GM12873 (cell line): ENCODE measurements at regions not wholly inside any gene's neighbourhood (a gene's known extent, or its start where the extent isn't known, plus 50 kb on each side); places are given as distances from the start of the nearest gene placed in this dataset.
A peak's percentile ranks its signal among the peaks of the same experiment; 100 is the strongest.

Experiments
- TF ChIP-seq, protein P1 (sequence below): IDR thresholded peaks from 2 replicates; pipeline ENCODE4 v1.5.1; 2012; ENCODE audit warnings: low read depth, mild to moderate bottlenecking, moderate library complexity, low read length, control low read depth; ENCODE audit not compliant: insufficient read depth; ENCODE audit errors: missing control alignments

DNA sequence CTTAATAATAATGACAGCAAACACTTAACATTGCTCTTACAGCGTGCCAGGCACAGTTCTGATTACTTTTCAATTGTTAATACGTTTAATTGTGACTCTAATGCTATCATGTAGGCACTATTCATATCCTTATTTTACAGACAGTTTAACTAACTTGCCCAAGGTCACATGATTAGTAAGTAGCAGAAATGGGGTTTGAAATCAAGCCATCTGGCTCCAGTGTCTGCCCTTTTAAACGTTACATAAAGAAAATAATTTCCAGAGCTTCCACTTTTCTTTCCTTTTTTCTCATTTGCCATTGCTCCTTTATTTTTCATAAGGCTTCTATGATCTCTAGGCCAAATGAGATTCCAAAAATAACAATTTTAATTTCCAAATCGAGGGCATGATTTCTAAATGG is 50.6 kb upstream of the IKZF2 start:
- TF ChIP-seq, protein P1, sequence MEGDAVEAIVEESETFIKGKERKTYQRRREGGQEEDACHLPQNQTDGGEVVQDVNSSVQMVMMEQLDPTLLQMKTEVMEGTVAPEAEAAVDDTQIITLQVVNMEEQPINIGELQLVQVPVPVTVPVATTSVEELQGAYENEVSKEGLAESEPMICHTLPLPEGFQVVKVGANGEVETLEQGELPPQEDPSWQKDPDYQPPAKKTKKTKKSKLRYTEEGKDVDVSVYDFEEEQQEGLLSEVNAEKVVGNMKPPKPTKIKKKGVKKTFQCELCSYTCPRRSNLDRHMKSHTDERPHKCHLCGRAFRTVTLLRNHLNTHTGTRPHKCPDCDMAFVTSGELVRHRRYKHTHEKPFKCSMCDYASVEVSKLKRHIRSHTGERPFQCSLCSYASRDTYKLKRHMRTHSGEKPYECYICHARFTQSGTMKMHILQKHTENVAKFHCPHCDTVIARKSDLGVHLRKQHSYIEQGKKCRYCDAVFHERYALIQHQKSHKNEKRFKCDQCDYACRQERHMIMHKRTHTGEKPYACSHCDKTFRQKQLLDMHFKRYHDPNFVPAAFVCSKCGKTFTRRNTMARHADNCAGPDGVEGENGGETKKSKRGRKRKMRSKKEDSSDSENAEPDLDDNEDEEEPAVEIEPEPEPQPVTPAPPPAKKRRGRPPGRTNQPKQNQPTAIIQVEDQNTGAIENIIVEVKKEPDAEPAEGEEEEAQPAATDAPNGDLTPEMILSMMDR, result no peak

- TF ChIP-seq, protein P1, result no peak
Observed at GRCh38 chr2:213205944-213206343, 54.5 kb upstream of the IKZF2 start.

DNA sequence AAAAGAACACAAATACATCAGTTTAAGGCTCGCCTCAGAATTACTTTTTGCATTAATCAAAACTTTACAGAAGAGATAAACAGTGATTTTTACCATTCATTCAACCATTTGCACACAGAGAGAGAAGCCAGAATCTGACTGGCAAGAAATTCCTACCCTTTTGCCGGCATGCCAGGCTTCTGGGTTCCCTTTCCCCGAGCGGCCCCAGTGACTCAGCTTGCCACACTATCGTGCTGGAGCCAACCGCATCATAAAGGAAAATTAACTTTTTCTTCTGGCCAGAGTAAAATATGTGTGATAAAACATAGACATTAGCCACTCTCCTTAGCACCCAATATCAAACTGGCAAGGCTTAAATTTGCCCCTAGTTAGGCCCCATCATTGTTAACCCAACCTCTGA is 61.8 kb upstream of the IKZF2 start:
- TF ChIP-seq, protein P1, result no peak

GRCh38 chr2:213214209-213214608 is 62.8 kb upstream of the IKZF2 start:
- TF ChIP-seq, protein P1, result no peak

GRCh38 chr2:213216461-213216860 is 65.0 kb upstream of the IKZF2 start:
- TF ChIP-seq, protein P1, result no peak

DNA sequence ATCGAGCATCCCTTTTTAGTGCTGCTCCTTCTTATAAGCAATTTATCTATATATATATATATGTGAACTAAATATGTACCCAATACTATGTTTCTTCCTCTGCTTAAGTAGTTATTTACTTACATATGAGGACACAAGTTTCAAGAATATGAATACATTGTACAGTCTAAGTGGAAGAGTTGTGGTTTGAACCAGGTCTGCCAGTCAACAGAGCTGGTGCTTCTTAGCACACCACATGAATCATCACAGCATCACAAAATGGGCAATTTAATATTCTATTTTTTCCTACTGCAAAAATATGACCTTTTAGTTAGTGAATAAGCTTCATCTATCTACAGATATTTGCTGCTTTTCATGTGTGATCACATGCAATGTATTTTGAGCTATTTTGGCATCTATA is 64.4 kb upstream of the SPAG16 start:
- TF ChIP-seq, protein P1, result no peak

GRCh38 chr2:213220967-213221603 is 63.2 kb upstream of the SPAG16 start:
- TF ChIP-seq, protein P1, result peak; percentile 44
